ENCODE measurements at regions not wholly inside any gene's neighbourhood (a gene's known extent, or its start where the extent isn't known, plus 50 kb on each side); places are given as distances from the start of the nearest gene placed in this dataset.

GRCh38 chr20:43255877-43256276 lies 66.2 kb upstream of the PTPRT start:
- no peak overlapping the region for H3K4me3 ChIP-seq (replicated peaks; ENCODE audit: low read depth, low read length)
- no peak for DNase-seq (ENCODE audit: low read depth)
- TF ChIP-seq CTCF (IDR thresholded peaks at IDR 0.05; ENCODE audit: low read length, missing control alignments): no peak

- H3K4me3 ChIP-seq (replicated peaks; ENCODE audit: low read depth, low read length): no peak overlapping the region
- no peak for DNase-seq (ENCODE audit: low read depth)
- no peak for TF ChIP-seq CTCF (IDR thresholded peaks at IDR 0.05; ENCODE audit: low read length, missing control alignments)
Measured at GRCh38 chr20:43252761-43253160, 63.1 kb upstream of the PTPRT start.

- DNase-seq (ENCODE audit: low read depth): no peak
- H3K4me3 ChIP-seq (replicated peaks; ENCODE audit: low read depth, low read length): no peak overlapping the region
- TF ChIP-seq CTCF (IDR thresholded peaks at IDR 0.05; ENCODE audit: low read length, missing control alignments): no peak
Measured at GRCh38 chr20:43248341-43248740, 58.6 kb upstream of the PTPRT start.

GRCh38 chr20:43247361-43247760 lies 57.7 kb upstream of the PTPRT start:
- DNase-seq (ENCODE audit: low read depth): no peak
- TF ChIP-seq CTCF (IDR thresholded peaks at IDR 0.05; ENCODE audit: low read length, missing control alignments): no peak
- no peak overlapping the region for H3K4me3 ChIP-seq (replicated peaks; ENCODE audit: low read depth, low read length)

GRCh38 chr20:43244647-43245046 lies 54.9 kb upstream of the PTPRT start:
- no peak for TF ChIP-seq CTCF (IDR thresholded peaks at IDR 0.05; ENCODE audit: low read length, missing control alignments)
- H3K4me3 ChIP-seq (replicated peaks; ENCODE audit: low read depth, low read length): no peak overlapping the region
- DNase-seq (ENCODE audit: low read depth): no peak

- no peak overlapping the region for H3K4me3 ChIP-seq (replicated peaks; ENCODE audit: low read depth, low read length)
- TF ChIP-seq CTCF (IDR thresholded peaks at IDR 0.05; ENCODE audit: low read length, missing control alignments): no peak
- DNase-seq (ENCODE audit: low read depth): no peak
Measured at GRCh38 chr20:43243672-43244269, 54.1 kb upstream of the PTPRT start.

- no peak overlapping the region for H3K4me3 ChIP-seq (replicated peaks; ENCODE audit: low read depth, low read length)
- DNase-seq (ENCODE audit: low read depth): no peak
- TF ChIP-seq CTCF (IDR thresholded peaks at IDR 0.05; ENCODE audit: low read length, missing control alignments): no peak
Measured at GRCh38 chr20:43241057-43241702, 51.5 kb upstream of the PTPRT start.

All from fibroblast of pulmonary artery (primary cell).